SK-N-SH (cell line): ENCODE measurements at regions not wholly inside any gene's neighbourhood (a gene's known extent, or its start where the extent isn't known, plus 50 kb on each side); places are given as distances from the start of the nearest gene placed in this dataset.

ENCODE experiments used
- CTCF ChIA-PET: fragments of 300-600, 350-600 bp; formaldehyde crosslinking; extraction: SDS; loops from one replicate; lab custom pipeline; 2021; lab: Yijun Ruan, JAX
- POLR2A ChIA-PET: fragments of 350-600 bp; sonication (Branson Sonifier 250); formaldehyde crosslinking; extraction: SDS; loops from one replicate; lab custom pipeline; 2020; ENCODE audit warnings: antibody characterized with exemption, inconsistent platforms; lab: Yijun Ruan, JAX
- DNase-seq: peaks from one replicate; pipeline ENCODE4 v3.0.0; 2012
- H2AFZ ChIP-seq: fragments of 200-600 bp; sonication (generic); 2 replicates; pipeline ENCODE4 v1.8.1; 2016; ENCODE audit warnings: antibody characterized with exemption, mild to moderate bottlenecking, low read depth
- H3F3A ChIP-seq: fragments of 200-600 bp; sonication (generic); replicated peaks from 2 replicates; pipeline ENCODE3; 2016; ENCODE audit warnings: antibody characterized with exemption, mild to moderate bottlenecking; ENCODE audit not compliant: insufficient read depth
- H3K27ac ChIP-seq, 2 experiments: fragments of 200-500 bp in 1 of 2; fragments of 200-600 bp in 1 of 2; sonication (Bioruptor generic) in 1 of 2; sonication (generic), shearing (Covaris generic) in 1 of 2; 2 replicates each; pipeline versions ENCODE4 v1.5.1 to v1.6.1; 2014 to 2016; ENCODE audit warnings: low read depth in 2 of 2, inconsistent platforms in 1 of 2, low read length in 1 of 2, mild to moderate bottlenecking in 1 of 2, mixed read lengths in 1 of 2
- H3K27me3 ChIP-seq: fragments of 200-600 bp; sonication (generic), shearing (Covaris generic); 2 replicates; pipeline ENCODE4 v1.6.1; 2016; ENCODE audit warnings: mixed run types; ENCODE audit not compliant: insufficient read depth
- H3K36me3 ChIP-seq, 2 experiments: fragments of 200-500 bp in 1 of 2; fragments of 200-600 bp in 1 of 2; sonication (Bioruptor generic) in 1 of 2; sonication (generic) in 1 of 2; replicated peaks in 1 of 2; 2 replicates each; pipeline versions ENCODE3 to v1.5.1; 2014 to 2016; ENCODE audit warnings: low read length in 1 of 2, mild to moderate bottlenecking in 1 of 2; ENCODE audit not compliant: insufficient read depth in 2 of 2, control insufficient read depth in 1 of 2
- H3K4me1 ChIP-seq, 2 experiments: fragments of 200-500 bp in 1 of 2; fragments of 200-600 bp in 1 of 2; sonication (Bioruptor generic) in 1 of 2; sonication (generic), shearing (Covaris generic) in 1 of 2; 2 replicates each; pipeline versions ENCODE4 v1.5.1 to v1.6.1; 2014 to 2016; ENCODE audit warnings: low read depth in 1 of 2, low read length in 1 of 2, mixed run types in 1 of 2; ENCODE audit not compliant: insufficient read depth in 2 of 2, control insufficient read depth in 1 of 2
- H3K4me2 ChIP-seq: fragments of 200-600 bp; sonication (generic), shearing (Covaris generic); 2 replicates; pipeline ENCODE4 v1.6.1; 2017; ENCODE audit warnings: mixed run types
- H3K4me3 ChIP-seq, 2 experiments: fragments of 200-500 bp in 1 of 2; fragments of 200-600 bp in 1 of 2; sonication (Bioruptor generic) in 1 of 2; sonication (generic), shearing (Covaris generic) in 1 of 2; 2 replicates each; pipeline versions ENCODE4 v1.5.1 to v1.8.1; 2014 to 2016; ENCODE audit warnings: low read depth in 2 of 2, inconsistent platforms in 1 of 2, low read length in 1 of 2, mild to moderate bottlenecking in 1 of 2, mixed read lengths in 1 of 2, moderate library complexity in 1 of 2
- H3K79me2 ChIP-seq: fragments of 200-600 bp; sonication (generic); 2 replicates; pipeline ENCODE4 v1.8.1; 2017; ENCODE audit warnings: mild to moderate bottlenecking; ENCODE audit not compliant: insufficient read depth
- H3K9ac ChIP-seq: fragments of 200-600 bp; sonication (generic); 2 replicates; pipeline ENCODE4 v1.6.1; 2017; ENCODE audit warnings: mixed run types
- H3K9me2 ChIP-seq: fragments of 200-600 bp; sonication (generic); 2 replicates; pipeline ENCODE4 v1.6.1; 2017; ENCODE audit warnings: mixed run types
- H3K9me3 ChIP-seq: fragments of 200-600 bp; sonication (generic); 2 replicates; pipeline ENCODE4 v1.6.1; 2017; ENCODE audit warnings: mixed run types, mild to moderate bottlenecking, moderate library complexity
- H4K20me1 ChIP-seq: fragments of 200-600 bp; sonication (generic); 2 replicates; pipeline ENCODE4 v1.6.1; 2017; ENCODE audit warnings: mild to moderate bottlenecking, mixed run types; ENCODE audit not compliant: insufficient read depth
- ELF1 ChIP-seq: IDR thresholded peaks from 2 replicates; pipeline ENCODE4 v1.4.0; 2012
- FOSL2 ChIP-seq: IDR thresholded peaks from 2 replicates; pipeline ENCODE4 v1.4.0; 2012; ENCODE audit warnings: low read depth, mild to moderate bottlenecking, moderate library complexity, borderline replicate concordance
- JUND ChIP-seq: IDR thresholded peaks from 2 replicates; pipeline ENCODE4 v1.4.0; 2012
- MXI1 ChIP-seq: IDR thresholded peaks from 2 replicates; pipeline ENCODE4 v1.6.1; 2012; ENCODE audit warnings: mild to moderate bottlenecking, low read depth, low read length, improper control_type of control experiment
- NRF1 ChIP-seq: IDR thresholded peaks from 2 replicates; pipeline ENCODE4 v1.6.1; 2012; ENCODE audit warnings: low read depth, mild to moderate bottlenecking, low read length
- RCOR1 ChIP-seq: fragments of 150-350 bp; IDR thresholded peaks from 2 replicates; pipeline ENCODE4 v1.6.1; 2017; ENCODE audit warnings: antibody characterized with exemption, low read length
- RFX5 ChIP-seq: IDR thresholded peaks from 2 replicates; pipeline ENCODE4 v1.6.1; 2012; ENCODE audit warnings: mild to moderate bottlenecking, improper control_type of control experiment, low read length
- TAF1 ChIP-seq: IDR thresholded peaks from 2 replicates; pipeline ENCODE4 v1.6.1; 2012; ENCODE audit warnings: low read depth, mild to moderate bottlenecking, low read length, moderate library complexity, borderline replicate concordance
- TEAD4 ChIP-seq: IDR thresholded peaks from 2 replicates; pipeline ENCODE4 v1.4.0; 2012; ENCODE audit warnings: mild to moderate bottlenecking, borderline replicate concordance; ENCODE audit not compliant: insufficient read depth
- YY1 ChIP-seq: IDR thresholded peaks from 2 replicates; pipeline ENCODE4 v1.4.0; 2012; ENCODE audit warnings: low read depth, mild to moderate bottlenecking
- WGBS: methylation state at CpG from one replicate; pipeline ENCODE4 v1.1.6; 2017; ENCODE audit warnings: low lambda C conversion rate; 5-methylcytosine and 5-hydroxymethylcytosine counted together
- TF ChIP-seq, protein P1 (sequence below): IDR thresholded peaks from 2 replicates; pipeline ENCODE4 v1.4.0; 2012; ENCODE audit warnings: low read depth
- TF ChIP-seq, protein P2 (sequence below): IDR thresholded peaks from 2 replicates; pipeline ENCODE4 v1.4.0; 2012; ENCODE audit warnings: low read depth, borderline replicate concordance
- TF ChIP-seq, protein P3 (sequence below): fragments of 200-600 bp; sonication (generic); IDR thresholded peaks from 2 replicates; pipeline ENCODE4 v1.6.1; 2017; ENCODE audit warnings: antibody characterized with exemption, mild to moderate bottlenecking, moderate library complexity

DNA sequence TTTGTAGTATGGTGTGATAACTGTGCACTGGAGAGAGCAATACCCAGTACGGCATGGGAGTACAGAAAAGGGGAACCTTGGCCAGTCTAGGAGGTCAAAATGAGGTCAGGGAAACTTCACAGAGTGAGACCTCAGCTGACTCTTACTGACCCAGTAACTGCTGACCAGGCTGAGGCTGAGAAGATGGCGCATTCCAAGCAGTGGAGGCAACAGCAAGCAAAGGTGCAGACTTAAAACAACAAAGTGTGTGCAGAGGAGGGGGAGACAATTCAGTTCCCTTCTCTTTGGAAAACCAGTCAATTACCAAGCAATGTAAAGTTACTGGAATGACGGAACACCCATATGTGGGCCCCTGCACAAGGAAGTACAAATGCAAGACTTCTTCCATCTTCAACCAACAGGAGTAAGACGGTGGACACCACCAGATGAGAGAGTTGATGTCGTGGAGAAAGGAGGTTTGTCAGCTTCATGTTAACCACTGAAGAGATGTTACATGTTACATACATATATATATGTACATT, 54.6 kb upstream of the PRDX6 start (continued):
- no peak for TF ChIP-seq NRF1
- TF ChIP-seq FOSL2: no peak
- TF ChIP-seq, protein P1, sequence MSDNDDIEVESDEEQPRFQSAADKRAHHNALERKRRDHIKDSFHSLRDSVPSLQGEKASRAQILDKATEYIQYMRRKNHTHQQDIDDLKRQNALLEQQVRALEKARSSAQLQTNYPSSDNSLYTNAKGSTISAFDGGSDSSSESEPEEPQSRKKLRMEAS: no peak
- TF ChIP-seq RCOR1: no peak
- no peak for TF ChIP-seq RFX5
- TF ChIP-seq, protein P2, sequence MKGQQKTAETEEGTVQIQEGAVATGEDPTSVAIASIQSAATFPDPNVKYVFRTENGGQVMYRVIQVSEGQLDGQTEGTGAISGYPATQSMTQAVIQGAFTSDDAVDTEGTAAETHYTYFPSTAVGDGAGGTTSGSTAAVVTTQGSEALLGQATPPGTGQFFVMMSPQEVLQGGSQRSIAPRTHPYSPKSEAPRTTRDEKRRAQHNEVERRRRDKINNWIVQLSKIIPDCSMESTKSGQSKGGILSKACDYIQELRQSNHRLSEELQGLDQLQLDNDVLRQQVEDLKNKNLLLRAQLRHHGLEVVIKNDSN: no peak
- TF ChIP-seq, protein P3, sequence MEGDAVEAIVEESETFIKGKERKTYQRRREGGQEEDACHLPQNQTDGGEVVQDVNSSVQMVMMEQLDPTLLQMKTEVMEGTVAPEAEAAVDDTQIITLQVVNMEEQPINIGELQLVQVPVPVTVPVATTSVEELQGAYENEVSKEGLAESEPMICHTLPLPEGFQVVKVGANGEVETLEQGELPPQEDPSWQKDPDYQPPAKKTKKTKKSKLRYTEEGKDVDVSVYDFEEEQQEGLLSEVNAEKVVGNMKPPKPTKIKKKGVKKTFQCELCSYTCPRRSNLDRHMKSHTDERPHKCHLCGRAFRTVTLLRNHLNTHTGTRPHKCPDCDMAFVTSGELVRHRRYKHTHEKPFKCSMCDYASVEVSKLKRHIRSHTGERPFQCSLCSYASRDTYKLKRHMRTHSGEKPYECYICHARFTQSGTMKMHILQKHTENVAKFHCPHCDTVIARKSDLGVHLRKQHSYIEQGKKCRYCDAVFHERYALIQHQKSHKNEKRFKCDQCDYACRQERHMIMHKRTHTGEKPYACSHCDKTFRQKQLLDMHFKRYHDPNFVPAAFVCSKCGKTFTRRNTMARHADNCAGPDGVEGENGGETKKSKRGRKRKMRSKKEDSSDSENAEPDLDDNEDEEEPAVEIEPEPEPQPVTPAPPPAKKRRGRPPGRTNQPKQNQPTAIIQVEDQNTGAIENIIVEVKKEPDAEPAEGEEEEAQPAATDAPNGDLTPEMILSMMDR: no peak

DNA sequence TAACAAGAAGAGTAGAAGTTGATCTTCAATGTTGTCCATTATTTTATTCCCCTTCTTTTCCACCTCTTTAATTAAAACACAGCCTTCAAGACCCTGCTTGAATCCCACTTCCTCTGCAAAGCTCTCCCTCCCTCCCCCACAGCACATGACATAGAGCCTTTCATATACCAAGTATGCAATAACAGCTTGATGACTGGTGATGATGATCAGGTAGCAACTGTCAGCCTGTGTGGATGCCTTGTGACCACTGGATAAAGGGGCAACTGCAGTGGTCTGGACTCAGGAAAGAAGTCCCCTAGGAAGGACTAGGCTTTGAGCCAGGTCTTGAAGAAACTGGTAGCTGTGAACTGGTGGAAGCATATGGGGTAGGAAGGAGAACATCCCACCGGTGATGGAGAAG, 53.8 kb upstream of the PRDX6 start:
- Histone ChIP-seq H3K79me2 (no peaks in the 10 kb centered on the region), H3K9me2 (no peaks in the 10 kb centered on the region), H3K9me3 (no peaks in the 10 kb centered on the region), H3K4me3 (no peak overlapping the region), H2AFZ (no peak overlapping the region), H3K4me1 (peaks cover 0 to 2% of the 10 kb centered on the region in 2 experiments; a peak in 1 of 4 replicates), H3K4me2 (no peak overlapping the region), H3K9ac (no peak overlapping the region), H3K27ac (no peak overlapping the region), H3K36me3 (no peaks in the 10 kb centered on the region), H3F3A (no peaks in the 10 kb centered on the region), H4K20me1 (no peaks in the 10 kb centered on the region), H3K27me3 (no peaks in the 10 kb centered on the region)
- 60% methylated on average over 1 of the region's 1 CpG for WGBS
- DNase-seq: no peak
- TF ChIP-seq, protein P1: no peak
- TF ChIP-seq RCOR1: no peak
- TF ChIP-seq NRF1: no peak
- TF ChIP-seq, protein P3: no peak
- no peak for TF ChIP-seq JUND
- TF ChIP-seq TAF1: no peak
- TF ChIP-seq MXI1: no peak
- no peak for TF ChIP-seq TEAD4
- TF ChIP-seq YY1: no peak
- TF ChIP-seq ELF1: no peak
- CTCF ChIA-PET: no interaction called here
- POLR2A ChIA-PET: no interaction called here
